GM21381 (cell line): ENCODE measurements at regions not wholly inside any gene's neighbourhood (a gene's known extent, or its start where the extent isn't known, plus 50 kb on each side); places are given as distances from the start of the nearest gene placed in this dataset.

Experiments
- ATAC-seq: cut with Tn5 transposase; IDR thresholded peaks from one replicate; pipeline ENCODE4 v1.9.1; 2021; ENCODE audit warnings: mild to moderate bottlenecking, moderate library complexity; ENCODE audit not compliant: unreplicated experiment

DNA sequence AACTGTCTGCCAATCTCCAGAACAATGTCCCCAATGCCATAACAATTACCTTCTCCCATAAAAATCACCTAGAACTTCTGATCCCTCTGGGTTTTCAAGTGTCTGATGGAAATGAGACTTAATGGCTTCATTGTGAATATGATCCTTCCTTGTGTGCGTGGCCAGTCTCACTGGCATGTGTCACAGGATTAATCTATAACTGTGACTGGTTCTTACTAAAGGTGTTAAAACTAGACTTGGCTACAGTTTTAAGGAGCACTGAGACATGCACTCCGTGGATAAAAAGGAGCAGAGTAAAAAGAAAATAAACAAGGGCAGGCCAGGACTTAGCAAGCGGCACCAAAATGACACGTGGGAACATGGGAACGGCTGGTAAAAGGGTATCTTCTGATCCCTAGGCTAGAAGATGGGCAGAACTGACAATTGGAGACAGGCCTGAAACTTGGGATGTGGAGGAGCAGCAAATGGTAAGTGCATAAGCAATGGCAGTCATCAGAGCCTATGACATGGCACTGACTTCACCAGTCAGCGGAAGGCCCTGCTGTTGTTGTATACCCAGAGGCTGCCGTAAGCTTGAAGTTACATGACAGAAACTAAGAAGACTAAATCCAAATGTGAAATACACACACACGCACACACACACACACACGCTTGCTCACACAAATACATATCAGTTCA, 256.6 kb upstream of the NOCT start:
- no peak for ATAC-seq

DNA sequence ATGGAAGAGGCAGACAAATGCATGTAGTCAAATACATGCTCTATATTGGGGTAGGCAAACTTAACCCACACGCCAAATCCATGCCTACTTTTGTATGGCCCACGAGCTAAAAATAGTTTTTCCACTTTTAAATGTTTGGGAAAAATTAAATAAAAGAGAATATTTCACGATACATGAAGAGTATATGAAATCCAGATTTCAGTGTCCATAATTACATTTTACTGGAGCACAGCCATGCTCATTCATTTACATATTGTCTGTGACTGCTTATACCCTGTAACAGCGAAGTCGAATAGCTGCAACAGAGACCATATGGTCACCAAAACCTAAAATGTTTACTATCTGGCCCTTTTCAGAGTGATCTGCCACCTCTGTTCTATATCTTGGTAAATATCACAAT, 257.4 kb upstream of the NOCT start:
- no peak for ATAC-seq

DNA sequence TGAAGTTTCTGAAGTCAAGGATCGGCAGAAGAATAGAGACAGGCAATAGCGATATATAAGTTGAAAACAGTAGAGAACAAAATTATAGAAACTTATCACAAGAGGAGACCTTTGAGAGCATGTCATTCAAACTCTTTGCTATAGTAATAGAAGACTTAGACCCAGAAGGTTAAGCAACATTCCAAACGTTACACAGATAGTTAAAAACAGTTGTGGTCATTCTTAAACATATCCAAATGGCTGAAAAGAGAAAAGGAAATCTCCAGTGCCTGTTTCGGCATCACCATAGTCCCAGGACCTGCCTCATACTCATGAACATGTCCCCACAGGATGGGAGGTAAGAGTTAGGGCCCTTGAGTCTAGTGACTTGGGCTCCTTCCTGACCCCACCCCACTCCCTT, 258.1 kb upstream of the NOCT start:
- ATAC-seq = no peak

DNA sequence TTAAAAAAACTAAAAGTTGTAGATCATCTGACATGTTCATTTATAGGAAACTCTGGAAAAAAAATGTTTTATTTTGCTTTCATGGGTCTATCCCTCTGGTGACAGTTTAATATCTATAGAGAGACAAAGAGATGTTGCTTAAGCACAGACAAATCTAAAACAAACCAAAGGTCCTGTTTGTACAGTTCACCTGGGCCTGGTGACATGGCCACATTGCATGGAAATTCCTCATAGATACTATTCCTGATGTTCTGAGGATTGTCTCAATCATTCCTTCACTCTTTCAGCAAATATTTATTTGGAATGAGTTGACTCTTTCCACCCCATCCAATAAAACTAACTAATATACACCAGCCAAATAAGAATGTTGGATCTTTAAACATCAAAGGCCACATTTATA, 259.1 kb upstream of the NOCT start:
- no peak for ATAC-seq

DNA sequence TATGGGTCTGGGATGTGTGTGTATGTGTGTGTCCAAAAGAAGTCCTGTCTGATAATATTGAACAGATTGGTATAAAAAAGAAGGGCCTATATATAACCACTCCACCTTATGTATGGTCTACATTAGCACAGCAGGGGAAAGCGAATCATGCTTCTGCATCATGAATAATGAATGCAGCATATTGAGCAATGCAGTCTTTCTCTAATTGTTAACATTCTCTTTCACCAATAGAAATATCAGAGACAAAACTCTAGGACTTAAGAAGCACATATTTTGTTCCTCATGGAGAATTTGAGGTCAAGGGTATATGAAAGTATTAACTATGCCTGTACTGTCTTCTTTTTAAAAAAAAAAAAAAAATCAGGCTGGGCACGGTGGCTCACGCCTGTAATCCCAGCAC, 264.3 kb upstream of the NOCT start:
- no peak for ATAC-seq

DNA sequence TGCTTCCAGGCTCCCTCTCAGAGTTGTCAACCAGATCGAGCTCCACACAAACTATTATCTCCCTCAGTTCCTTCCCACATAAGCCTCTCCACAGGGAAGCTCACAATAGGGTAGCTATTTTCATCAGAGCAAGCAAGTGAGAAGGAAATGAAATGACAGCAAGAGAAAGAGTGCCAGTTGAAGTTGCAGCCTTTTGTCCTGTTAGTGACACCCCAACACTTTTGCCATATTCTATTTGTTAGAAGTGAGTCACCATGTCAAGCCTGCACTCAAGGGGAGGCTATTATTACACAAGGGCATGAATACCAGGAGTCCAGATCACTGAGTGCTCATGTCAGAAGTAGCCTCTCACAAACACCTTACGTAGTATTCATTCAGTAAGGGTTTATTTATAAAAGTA, 266.3 kb upstream of the NOCT start:
- no peak for ATAC-seq

DNA sequence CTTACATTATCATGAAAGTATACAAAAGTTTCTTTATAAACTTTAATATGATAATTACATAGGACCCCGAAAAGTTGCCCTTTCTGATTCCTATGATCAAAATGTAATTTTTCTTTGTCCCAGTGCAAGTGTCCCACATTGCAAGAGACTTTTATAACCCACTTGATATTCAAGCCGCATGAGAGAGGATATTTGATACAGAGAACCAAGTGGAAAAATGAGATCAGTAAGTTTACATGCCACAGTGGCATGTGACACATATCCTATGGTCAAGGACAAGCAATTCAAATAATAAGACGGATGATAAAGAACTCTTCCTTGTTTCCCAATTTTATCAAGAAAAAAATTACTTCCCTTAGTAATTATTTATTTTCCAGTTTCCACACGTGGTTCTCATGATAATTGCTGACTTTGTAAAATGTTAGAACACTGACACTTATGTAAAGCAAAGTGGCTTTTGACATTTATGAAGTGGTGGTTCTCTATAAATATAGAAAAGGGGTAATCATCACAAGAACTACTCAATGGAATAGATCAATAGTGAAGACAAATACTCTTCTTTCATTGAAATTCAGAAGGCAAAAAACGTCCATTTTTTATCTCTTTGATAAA, 273.7 kb upstream of the NOCT start:
- ATAC-seq = no peak

DNA sequence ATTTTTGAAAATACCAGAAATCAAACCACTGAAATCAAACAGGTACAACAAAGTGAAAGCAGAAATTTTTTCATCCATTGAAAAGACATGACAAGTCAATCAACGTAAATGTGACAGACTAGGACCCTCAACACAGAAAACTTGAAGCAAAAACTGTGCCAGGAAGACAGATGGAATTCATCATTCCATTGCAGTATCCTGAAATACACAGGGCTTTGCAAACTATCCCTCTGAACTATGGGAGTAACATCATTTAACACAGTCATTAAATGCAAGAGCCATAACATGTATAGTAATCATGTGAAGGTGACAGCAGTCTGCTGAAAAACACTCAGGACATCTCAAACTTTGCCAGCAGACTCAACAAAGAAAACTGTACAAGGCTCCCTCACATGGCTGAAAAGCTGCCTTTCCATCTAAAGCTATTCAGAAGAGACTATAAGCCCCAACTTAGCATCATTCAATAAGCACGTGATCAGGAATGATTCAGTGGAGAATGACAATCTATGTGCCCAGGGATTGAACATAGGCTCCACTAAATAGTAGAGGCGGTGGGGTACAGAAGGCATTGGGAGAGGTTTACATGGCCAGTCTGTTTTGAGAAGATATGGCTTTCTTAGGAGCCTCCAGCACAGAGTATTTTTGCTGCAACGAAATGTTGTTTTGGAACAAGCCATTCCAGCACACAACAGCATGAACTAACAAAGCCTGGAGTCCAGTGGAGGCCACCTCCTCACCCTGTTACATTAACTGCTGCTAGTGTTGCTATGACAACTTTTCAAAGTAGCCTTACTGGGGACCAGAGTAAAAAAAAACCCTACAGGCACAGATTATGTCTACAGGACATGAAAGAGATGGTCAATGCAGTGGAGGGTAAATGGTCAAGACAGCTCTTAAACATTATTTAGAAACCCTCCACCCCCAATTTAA, 274.5 kb upstream of the NOCT start:
- ATAC-seq = no peak

DNA sequence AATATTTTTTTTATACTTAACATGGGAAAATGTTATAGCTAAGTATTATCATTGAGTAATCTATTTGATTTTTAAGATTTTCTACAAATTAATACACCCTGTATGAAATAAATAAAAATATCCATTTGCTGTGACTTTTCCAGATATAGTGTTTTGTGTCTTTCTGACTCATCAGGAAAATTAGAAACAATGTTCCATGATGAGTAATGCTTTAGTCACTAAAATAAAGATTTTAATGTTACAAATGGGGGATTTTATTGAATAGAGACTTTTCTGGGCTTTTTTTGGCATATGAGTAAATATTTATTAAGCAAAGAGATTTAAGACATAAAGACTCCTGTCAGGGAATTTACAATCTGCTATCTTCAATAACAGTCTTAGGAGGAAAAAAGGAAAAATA, 279.2 kb upstream of the NOCT start:
- no peak for ATAC-seq

DNA sequence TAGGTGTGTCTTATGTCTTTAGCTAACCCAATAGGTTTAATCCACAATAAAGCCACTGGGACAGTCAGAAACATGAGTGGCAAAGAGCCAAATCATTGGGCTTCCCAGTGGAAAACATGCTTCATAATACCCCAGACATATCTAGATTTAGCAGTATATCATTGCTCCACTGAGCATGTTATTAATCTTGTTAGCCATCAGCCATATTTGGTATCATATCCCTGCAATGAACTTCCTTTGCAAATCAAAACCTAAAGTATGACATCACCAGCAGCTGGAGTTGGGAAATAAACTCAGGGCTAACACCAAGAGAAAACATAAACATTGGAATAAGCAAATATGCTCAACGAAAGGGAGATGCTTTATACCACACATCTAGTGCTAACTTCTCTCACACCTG, 280.8 kb upstream of the NOCT start:
- no peak for ATAC-seq

DNA sequence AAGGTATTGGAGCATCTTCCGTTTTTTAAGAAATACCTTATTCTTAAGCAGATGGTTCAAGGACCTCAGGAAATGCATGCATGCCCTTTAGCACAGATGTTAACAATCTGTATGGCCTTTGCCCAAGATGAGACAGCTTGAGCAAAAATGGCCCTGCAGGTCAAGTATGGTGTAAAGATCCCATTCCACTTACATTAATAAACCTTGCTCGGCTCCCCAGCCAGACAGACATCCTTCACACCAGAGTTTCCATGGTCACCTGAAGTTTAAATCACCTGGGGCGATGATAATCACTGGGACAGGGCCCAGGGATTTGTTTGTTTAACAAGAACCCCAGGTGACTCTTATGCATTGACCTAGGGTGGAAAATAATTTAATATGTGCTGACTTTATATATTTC, 287.0 kb upstream of the NOCT start:
- ATAC-seq = no peak

DNA sequence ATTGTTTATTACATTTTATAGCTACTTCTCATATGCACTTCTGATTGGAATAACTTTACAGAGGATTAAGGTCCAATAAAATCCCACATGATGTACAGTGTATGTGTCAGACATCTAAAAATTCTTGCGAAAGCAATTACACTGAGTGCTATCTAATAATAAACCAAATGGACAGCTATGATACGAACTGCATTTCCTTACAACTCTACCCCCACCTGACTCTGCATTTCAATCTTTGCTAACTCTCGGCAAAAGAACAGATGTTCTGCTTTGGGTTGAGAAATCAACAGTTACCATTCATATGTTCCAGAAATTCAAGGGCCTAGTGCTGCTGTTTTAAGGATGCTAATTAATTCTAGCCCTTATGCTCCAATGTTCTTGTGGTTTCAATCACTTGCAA, 287.9 kb upstream of the NOCT start:
- ATAC-seq = no peak

DNA sequence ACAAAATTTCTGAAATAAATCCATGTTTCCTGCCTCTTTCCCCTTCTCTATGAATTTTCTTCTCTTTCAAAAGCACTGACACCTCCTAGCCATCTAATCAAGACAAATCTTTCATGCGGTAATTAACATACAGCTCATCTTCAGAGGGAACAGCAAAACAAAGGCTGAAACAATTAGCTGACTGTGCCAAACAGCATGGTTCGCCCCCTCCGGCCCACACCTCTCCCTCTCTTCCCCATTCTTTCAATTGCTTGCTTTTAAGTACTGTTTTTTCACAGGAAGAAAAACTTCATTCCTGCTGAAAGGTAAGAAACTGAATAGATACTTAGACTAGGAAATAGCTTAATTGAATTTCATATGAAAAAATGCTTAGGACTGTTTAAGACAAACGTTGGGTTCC, 291.1 kb upstream of the NOCT start:
- ATAC-seq = no peak

DNA sequence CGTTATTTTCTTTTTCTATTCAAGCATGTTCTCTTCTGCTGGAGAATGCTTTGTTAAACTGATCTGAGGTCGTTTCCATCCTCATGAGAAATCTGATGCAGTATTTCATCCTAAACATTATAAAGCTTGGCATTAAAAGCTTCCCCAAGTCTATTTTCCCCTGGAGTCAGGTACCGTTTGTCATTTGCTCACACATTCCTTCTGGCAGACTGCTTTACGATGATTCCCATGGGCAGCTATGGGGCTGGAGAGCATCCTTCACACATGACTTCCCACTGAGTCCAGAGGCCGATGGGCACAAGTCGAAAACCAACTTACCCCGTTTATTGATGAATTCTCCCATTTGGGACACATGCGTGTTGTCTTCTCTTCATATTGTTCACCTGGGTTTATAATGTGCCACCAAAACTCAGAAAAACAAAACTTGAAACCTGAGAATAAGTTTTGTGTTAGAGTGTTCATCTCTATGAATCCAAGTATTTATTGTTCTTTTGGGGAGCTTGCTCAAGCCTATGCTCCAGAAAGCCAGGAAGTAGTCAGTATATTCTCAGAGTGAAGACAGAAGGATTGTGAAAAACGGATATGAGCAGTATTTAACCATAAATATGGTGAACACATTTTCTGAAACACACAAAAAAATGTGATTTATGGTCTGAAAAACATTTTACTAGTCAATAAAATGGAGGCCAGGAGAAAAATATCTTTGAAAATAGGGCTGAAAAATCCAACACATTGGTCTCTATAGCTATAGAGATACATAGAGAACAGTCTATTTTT, 298.8 kb upstream of the NOCT start:
- ATAC-seq = no peak

DNA sequence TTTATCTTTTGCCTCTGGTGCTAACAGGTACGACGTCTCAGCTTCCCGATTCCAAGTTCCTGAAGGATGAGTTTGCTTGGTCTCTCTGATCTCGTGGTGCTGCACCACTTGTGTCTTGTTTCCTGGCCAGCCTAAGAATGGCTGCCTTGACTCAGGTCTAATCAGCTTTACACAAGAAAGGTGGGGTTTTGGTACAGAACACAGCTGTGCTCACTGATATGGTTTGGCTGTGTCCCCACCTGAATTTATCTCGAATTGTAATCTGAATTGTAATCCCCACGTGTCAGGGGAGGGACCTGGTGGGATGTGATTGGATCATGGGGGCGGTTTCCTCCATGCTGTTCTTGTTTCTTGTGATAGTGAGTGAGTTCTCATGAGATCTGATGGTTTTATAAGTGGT, 305.3 kb upstream of the NOCT start:
- no peak for ATAC-seq

DNA sequence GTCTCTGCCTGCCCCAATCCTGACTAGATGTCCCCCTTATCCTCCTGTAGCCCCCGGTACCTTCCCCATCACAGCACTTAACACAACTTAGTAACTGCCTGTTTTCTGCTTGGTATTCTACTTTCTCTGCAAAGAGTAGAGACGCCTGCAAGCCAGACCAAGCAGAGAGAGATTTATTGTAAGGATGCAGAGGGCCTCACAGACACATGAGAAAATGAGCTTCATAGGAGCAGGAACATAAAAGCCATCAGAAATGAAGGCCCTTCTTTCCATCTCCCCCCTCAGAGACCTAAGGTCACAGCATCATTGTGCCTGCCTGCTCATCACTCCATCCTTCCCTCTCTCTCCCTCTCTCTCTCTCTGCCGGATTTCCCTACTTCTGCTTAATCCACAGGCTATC, 305.7 kb upstream of the NOCT start:
- ATAC-seq = no peak

DNA sequence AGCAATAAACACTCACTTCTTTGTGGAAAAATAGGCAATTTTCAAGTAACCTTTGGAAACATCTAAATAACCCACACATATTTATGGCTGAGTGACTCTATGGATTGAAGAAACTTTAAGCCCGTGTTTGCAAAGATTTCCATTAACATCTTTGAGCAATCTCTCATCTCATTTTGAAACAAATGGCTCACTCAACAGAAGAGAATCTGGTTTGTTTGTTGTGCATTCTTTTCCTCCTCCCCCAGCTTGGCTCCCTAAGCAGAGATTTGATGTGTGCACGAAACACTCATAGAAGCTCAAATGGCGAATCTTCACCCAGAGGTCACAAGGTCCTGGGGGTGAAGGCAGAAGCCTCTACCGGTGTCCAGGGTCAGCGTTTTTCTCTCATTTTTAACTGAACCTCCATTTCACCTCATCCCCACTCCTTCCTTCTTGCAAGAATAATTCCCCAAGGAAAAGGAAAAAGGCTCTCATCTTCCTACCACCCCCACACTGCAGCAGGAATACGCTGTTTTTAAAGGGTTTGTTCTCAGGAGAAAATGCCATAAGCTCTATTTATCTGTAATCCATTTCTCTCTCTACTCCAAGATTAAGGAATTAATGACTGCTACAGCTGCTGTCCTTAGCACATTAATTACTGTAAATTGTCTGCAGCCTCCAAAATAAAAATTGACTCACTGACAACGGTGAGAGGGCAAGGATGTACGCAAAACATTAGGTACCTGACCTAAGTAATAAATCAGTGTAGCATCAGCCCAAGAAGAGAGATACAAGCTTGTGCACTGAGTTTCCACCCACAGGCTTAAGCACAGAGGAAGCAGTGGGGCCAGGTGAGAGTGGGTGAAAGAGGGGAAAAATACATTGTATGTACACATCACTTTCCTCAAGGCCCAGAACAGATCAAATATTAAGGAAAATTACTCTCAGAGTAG, 307.6 kb upstream of the NOCT start:
- no peak for ATAC-seq

DNA sequence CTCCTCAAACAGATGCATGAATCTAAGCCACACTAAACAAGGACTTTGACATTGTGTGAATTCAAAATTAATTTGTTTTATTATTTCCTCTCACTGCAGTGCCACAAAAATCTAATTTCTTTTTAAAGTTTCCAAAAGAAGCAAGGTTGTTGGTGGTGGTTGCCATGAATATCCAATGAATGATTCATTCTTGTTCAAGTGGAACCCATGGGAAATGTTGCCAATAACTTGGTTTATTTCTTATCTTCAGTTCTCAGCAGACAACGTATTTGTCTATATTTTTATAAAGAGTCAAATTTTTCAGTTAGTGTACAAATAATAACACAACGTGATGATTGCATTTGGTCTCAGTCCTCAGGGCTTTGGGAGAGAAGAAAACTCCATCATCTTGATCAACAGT, 309.4 kb upstream of the NOCT start:
- ATAC-seq = no peak

DNA sequence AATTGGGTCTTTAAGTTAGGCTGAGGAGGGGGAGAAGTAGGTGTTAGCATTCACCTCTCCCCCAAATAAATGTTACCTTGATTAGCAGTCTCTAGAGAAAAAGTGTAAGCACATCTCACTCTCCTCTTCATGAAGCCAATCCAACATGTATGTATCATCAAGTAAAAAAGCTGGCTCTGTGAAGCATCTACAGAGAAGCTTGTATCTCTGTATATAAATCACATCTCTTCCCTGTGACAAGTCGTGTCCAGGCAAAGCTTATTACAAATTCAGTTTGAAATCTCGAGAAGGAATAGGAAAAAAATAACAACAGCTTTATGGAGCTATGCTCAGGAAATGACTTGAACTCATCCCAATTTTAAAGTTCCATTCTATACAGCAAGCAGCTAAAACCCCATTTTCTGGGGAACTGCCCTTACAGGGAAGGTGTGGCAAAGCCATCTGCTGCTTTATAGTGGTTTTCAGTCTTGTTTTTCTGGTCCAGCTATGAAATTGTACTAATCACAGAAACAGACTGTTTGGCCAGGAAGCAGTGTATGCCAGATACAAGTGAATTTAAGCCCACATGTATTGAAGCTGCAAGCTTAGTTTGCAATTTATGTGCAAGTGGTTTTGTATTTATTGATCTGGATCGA, 313.3 kb upstream of the NOCT start:
- ATAC-seq = no peak

DNA sequence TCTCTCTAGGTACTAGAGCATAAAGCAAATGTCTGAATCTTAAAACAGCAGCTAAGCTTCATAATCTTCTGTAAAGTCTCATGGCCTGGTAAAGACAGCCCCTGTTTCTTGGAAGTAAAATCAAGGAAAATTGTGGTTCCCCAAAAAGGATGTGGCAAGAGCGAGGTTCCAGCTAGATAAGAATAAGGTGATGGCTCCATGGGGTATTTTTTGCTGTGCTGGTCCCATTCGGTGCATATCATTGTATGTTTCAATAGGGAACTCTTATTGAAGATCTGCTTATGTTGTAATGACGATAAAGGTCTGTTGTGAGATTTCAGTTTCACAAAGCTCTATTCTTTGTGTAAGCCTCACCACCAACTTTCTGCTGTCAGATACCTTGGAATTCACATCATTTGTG, 316.9 kb upstream of the NOCT start:
- no peak for ATAC-seq
